ENCODE measurements at regions not wholly inside any gene's neighbourhood (a gene's known extent, or its start where the extent isn't known, plus 50 kb on each side); places are given as distances from the start of the nearest gene placed in this dataset.

- TF ChIP-seq CTCF (IDR thresholded peaks at IDR 0.05; ENCODE audit: insufficient read depth, low read length, poor library complexity, severe bottlenecking) (no peak), EZH2phosphoT487 (conservative IDR thresholded peaks at IDR 0.05; ENCODE audit: low read length) (no peak)
- no peak overlapping the region for H3K4me2 ChIP-seq (ENCODE audit: low read depth, low read length, poor library complexity, severe bottlenecking)
These were observed 265.9 kb upstream of the FERMT1 start for GRCh38 chr20:6388671-6389197.

GRCh38 chr20:6384956-6385486 lies 262.2 kb upstream of the FERMT1 start:
- Histone ChIP-seq H3K9ac (ENCODE audit: low read length) (no peak overlapping the region), H3K4me2 (ENCODE audit: low read depth, low read length, poor library complexity, severe bottlenecking) (no peak overlapping the region), H4K20me1 (ENCODE audit: low read depth, low read length) (no peaks in the 10 kb centered on the region), H3K4me3 (ENCODE audit: insufficient read depth, low read length, poor library complexity, severe bottlenecking) (no peak overlapping the region), H2AFZ (ENCODE audit: low read depth, low read length, severe bottlenecking) (no peak overlapping the region), H3K79me2 (ENCODE audit: insufficient read depth, low read length) (no peaks in the 10 kb centered on the region), H3K27ac (ENCODE audit: low read depth, low read length) (no peak overlapping the region), H3K27me3 (ENCODE audit: low read length) (no peaks in the 10 kb centered on the region), H3K9me3 (ENCODE audit: insufficient read depth, low read length) (no peaks in the 10 kb centered on the region), H3K36me3 (ENCODE audit: low read length) (no peaks in the 10 kb centered on the region), H3K9me2 (replicated peaks; ENCODE audit: insufficient read depth, low read length) (no peaks in the 10 kb centered on the region), H3F3A (ENCODE audit: insufficient read depth) (no peaks in the 10 kb centered on the region)
- TF ChIP-seq EZH2phosphoT487 (conservative IDR thresholded peaks at IDR 0.05; ENCODE audit: low read length), result no peak
- TF ChIP-seq CTCF (IDR thresholded peaks at IDR 0.05; ENCODE audit: insufficient read depth, low read length, poor library complexity, severe bottlenecking), result no peak

More at GRCh38 chr20:6388671-6389197, 265.9 kb upstream of the FERMT1 start:
- Histone ChIP-seq H3K27ac (ENCODE audit: low read depth, low read length) (no peak overlapping the region), H3K9me3 (ENCODE audit: insufficient read depth, low read length) (no peaks in the 10 kb centered on the region), H4K20me1 (ENCODE audit: low read depth, low read length) (no peaks in the 10 kb centered on the region), H3K9ac (ENCODE audit: low read length) (no peak overlapping the region), H3F3A (ENCODE audit: insufficient read depth) (no peaks in the 10 kb centered on the region), H3K4me3 (ENCODE audit: insufficient read depth, low read length, poor library complexity, severe bottlenecking) (no peak overlapping the region), H3K36me3 (ENCODE audit: low read length) (no peaks in the 10 kb centered on the region), H3K9me2 (replicated peaks; ENCODE audit: insufficient read depth, low read length) (no peaks in the 10 kb centered on the region), H3K79me2 (ENCODE audit: insufficient read depth, low read length) (no peaks in the 10 kb centered on the region), H2AFZ (ENCODE audit: low read depth, low read length, severe bottlenecking) (no peak overlapping the region), H3K27me3 (ENCODE audit: low read length) (no peaks in the 10 kb centered on the region)

- H3K79me2 ChIP-seq (ENCODE audit: insufficient read depth, low read length), result no peaks in the 10 kb centered on the region
- no peaks in the 10 kb centered on the region for H3K9me2 ChIP-seq (replicated peaks; ENCODE audit: insufficient read depth, low read length)
- H4K20me1 ChIP-seq (ENCODE audit: low read depth, low read length), result no peaks in the 10 kb centered on the region
- H3K27me3 ChIP-seq (ENCODE audit: low read length), result no peaks in the 10 kb centered on the region
- H3K4me3 ChIP-seq (ENCODE audit: insufficient read depth, low read length, poor library complexity, severe bottlenecking), result no peak overlapping the region
- H3K9ac ChIP-seq (ENCODE audit: low read length), result no peak overlapping the region
- H3F3A ChIP-seq (ENCODE audit: insufficient read depth), result no peaks in the 10 kb centered on the region
- no peak for TF ChIP-seq EZH2phosphoT487 (conservative IDR thresholded peaks at IDR 0.05; ENCODE audit: low read length)
- TF ChIP-seq CTCF (IDR thresholded peaks at IDR 0.05; ENCODE audit: insufficient read depth, low read length, poor library complexity, severe bottlenecking), result no peak
- no peaks in the 10 kb centered on the region for H3K9me3 ChIP-seq (ENCODE audit: insufficient read depth, low read length)
- H3K4me2 ChIP-seq (ENCODE audit: low read depth, low read length, poor library complexity, severe bottlenecking), result no peak overlapping the region
- no peak overlapping the region for H3K27ac ChIP-seq (ENCODE audit: low read depth, low read length)
- H3K36me3 ChIP-seq (ENCODE audit: low read length), result no peaks in the 10 kb centered on the region
- H2AFZ ChIP-seq (ENCODE audit: low read depth, low read length, severe bottlenecking), result no peak overlapping the region
These were observed 261.6 kb upstream of the FERMT1 start for GRCh38 chr20:6384380-6384779.

Data from SU-DHL-6 (cell line).